ENCODE measurements at regions not wholly inside any gene's neighbourhood (a gene's known extent, or its start where the extent isn't known, plus 50 kb on each side); places are given as distances from the start of the nearest gene placed in this dataset.

- no peak for DNase-seq (ENCODE audit: low read depth, low spot score)
- POLR2A ChIA-PET: no interaction called here
- BruUV-seq (replicated peaks): no TSS peak
- Histone ChIP-seq H3K27me3 (ENCODE audit: control insufficient read depth, insufficient read depth, low read length) (peaks cover 3% of the 10 kb centered on the region; the same call in 1 of the 2 replicates), H3K36me3 (ENCODE audit: control insufficient read depth, insufficient read depth, low read length) (no peaks in the 10 kb centered on the region), H3K27ac (ENCODE audit: low read length) (no peak overlapping the region), H3K9me3 (ENCODE audit: control insufficient read depth, insufficient read depth, low read depth, low read length) (no peaks in the 10 kb centered on the region), H3K4me1 (ENCODE audit: control insufficient read depth, insufficient read depth, low read length) (0 out of 2 replicates have a peak, but pooled peaks cover 5% of the 10 kb centered on the region), H3K4me3 (ENCODE audit: low read depth in 2 of 2, low read length in 2 of 2) (no peak overlapping the region)
- no peak for ATAC-seq
- TF ChIP-seq SIN3A (IDR thresholded peaks at IDR 0.05; ENCODE audit: borderline replicate concordance, insufficient read depth, low read depth, low read length) (no peak), CTCF (IDR thresholded peaks at IDR 0.05) (no peak), TCF7L2 (IDR thresholded peaks at IDR 0.05; ENCODE audit: low read depth, low read length) (no peak), POLR2AphosphoS5 (IDR thresholded peaks at IDR 0.05; ENCODE audit: low read depth, low read length) (no peak)
- TF ChIP-seq, protein P1, sequence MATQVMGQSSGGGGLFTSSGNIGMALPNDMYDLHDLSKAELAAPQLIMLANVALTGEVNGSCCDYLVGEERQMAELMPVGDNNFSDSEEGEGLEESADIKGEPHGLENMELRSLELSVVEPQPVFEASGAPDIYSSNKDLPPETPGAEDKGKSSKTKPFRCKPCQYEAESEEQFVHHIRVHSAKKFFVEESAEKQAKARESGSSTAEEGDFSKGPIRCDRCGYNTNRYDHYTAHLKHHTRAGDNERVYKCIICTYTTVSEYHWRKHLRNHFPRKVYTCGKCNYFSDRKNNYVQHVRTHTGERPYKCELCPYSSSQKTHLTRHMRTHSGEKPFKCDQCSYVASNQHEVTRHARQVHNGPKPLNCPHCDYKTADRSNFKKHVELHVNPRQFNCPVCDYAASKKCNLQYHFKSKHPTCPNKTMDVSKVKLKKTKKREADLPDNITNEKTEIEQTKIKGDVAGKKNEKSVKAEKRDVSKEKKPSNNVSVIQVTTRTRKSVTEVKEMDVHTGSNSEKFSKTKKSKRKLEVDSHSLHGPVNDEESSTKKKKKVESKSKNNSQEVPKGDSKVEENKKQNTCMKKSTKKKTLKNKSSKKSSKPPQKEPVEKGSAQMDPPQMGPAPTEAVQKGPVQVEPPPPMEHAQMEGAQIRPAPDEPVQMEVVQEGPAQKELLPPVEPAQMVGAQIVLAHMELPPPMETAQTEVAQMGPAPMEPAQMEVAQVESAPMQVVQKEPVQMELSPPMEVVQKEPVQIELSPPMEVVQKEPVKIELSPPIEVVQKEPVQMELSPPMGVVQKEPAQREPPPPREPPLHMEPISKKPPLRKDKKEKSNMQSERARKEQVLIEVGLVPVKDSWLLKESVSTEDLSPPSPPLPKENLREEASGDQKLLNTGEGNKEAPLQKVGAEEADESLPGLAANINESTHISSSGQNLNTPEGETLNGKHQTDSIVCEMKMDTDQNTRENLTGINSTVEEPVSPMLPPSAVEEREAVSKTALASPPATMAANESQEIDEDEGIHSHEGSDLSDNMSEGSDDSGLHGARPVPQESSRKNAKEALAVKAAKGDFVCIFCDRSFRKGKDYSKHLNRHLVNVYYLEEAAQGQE (IDR thresholded peaks at IDR 0.05; ENCODE audit: insufficient read depth in 1 of 2, low read depth in 2 of 2, low read length in 1 of 2): no peak
- in situ Hi-C loops (cut with HindIII; ENCODE audit: low pct_unique_long_range_greater_than_20kb, low sequenced_read_pairs) (no loop called here), intact Hi-C loops (cut with micrococcal nuclease; ENCODE audit: unreplicated experiment) (no loop called here)
- CTCF ChIA-PET: no interaction called here
Measured at GRCh38 chr20:56975838-56976237, 290.6 kb downstream of the BMP7 start.

- no peaks in the 10 kb centered on the region for H3K9me3 ChIP-seq (ENCODE audit: control insufficient read depth, insufficient read depth, low read depth, low read length)
- DNase-seq (ENCODE audit: low read depth, low spot score) (no peak), ATAC-seq (no peak)
- H3K4me3 ChIP-seq (ENCODE audit: low read depth in 2 of 2, low read length in 2 of 2): no peak overlapping the region
- BruUV-seq (replicated peaks): no TSS peak
- TF ChIP-seq SIN3A (IDR thresholded peaks at IDR 0.05; ENCODE audit: borderline replicate concordance, insufficient read depth, low read depth, low read length) (no peak), POLR2AphosphoS5 (IDR thresholded peaks at IDR 0.05; ENCODE audit: low read depth, low read length) (no peak)
- ChIA-PET CTCF (no interaction called here), POLR2A (no interaction called here)
- H3K27me3 ChIP-seq (ENCODE audit: control insufficient read depth, insufficient read depth, low read length): peaks cover 3% of the 10 kb centered on the region; the same call in 1 of the 2 replicates
- in situ Hi-C loops (cut with HindIII; ENCODE audit: low pct_unique_long_range_greater_than_20kb, low sequenced_read_pairs): no loop called here
- H3K4me1 ChIP-seq (ENCODE audit: control insufficient read depth, insufficient read depth, low read length): 0 out of 2 replicates have a peak, but pooled peaks cover 5% of the 10 kb centered on the region
- intact Hi-C loops (cut with micrococcal nuclease; ENCODE audit: unreplicated experiment): no loop called here
- no peaks in the 10 kb centered on the region for H3K36me3 ChIP-seq (ENCODE audit: control insufficient read depth, insufficient read depth, low read length)
- H3K27ac ChIP-seq (ENCODE audit: low read length): no peak overlapping the region
Measured at GRCh38 chr20:56976336-56976735, 290.1 kb downstream of the BMP7 start.

- CTCF ChIA-PET: interaction anchor here (0.6 kb wide), 1 partner anchor 14 kb away, joined by 3 read pairs; no protein-coding TSS in a partner anchor
- H3K27me3 ChIP-seq (ENCODE audit: control insufficient read depth, insufficient read depth, low read length): peaks cover 3% of the 10 kb centered on the region; the same call in 1 of the 2 replicates
- BruUV-seq (replicated peaks): no TSS peak
Measured at GRCh38 chr20:56978475-56978874, 288.0 kb downstream of the BMP7 start.

More at GRCh38 chr20:56978475-56978874, 288.0 kb downstream of the BMP7 start:
- Histone ChIP-seq H3K9me3 (ENCODE audit: control insufficient read depth, insufficient read depth, low read depth, low read length) (no peaks in the 10 kb centered on the region), H3K4me1 (ENCODE audit: control insufficient read depth, insufficient read depth, low read length) (0 out of 2 replicates have a peak, but pooled peaks cover 5% of the 10 kb centered on the region), H3K4me3 (ENCODE audit: low read depth in 2 of 2, low read length in 2 of 2) (no peak overlapping the region), H3K27ac (ENCODE audit: low read length) (no peak overlapping the region), H3K36me3 (ENCODE audit: control insufficient read depth, insufficient read depth, low read length) (no peaks in the 10 kb centered on the region)
- no peak for DNase-seq (ENCODE audit: low read depth, low spot score)
- POLR2A ChIA-PET: no interaction called here
- intact Hi-C loops (cut with micrococcal nuclease; ENCODE audit: unreplicated experiment): no loop called here
- no peak for ATAC-seq
- in situ Hi-C loops (cut with HindIII; ENCODE audit: low pct_unique_long_range_greater_than_20kb, low sequenced_read_pairs): no loop called here
- TF ChIP-seq CTCF (IDR thresholded peaks at IDR 0.05) (no peak), SIN3A (IDR thresholded peaks at IDR 0.05; ENCODE audit: borderline replicate concordance, insufficient read depth, low read depth, low read length) (no peak), TCF7L2 (IDR thresholded peaks at IDR 0.05; ENCODE audit: low read depth, low read length) (no peak), POLR2AphosphoS5 (IDR thresholded peaks at IDR 0.05; ENCODE audit: low read depth, low read length) (no peak)
- TF ChIP-seq, protein P1 (IDR thresholded peaks at IDR 0.05; ENCODE audit: insufficient read depth in 1 of 2, low read depth in 2 of 2, low read length in 1 of 2): no peak
